HepG2 (cell line): ENCODE measurements at regions not wholly inside any gene's neighbourhood (a gene's known extent, or its start where the extent isn't known, plus 50 kb on each side); places are given as distances from the start of the nearest gene placed in this dataset.
A peak's percentile ranks its signal among the peaks of the same experiment; 100 is the strongest.

Experiments used
- ARNT ChIP-seq: fragments of 450-650 bp; IDR thresholded peaks from 2 replicates; pipeline ENCODE4 v1.6.1; 2017
- GZF1 ChIP-seq: sonication (generic); formaldehyde crosslinking; IDR thresholded peaks from 2 replicates; pipeline ENCODE4 v1.5.1; 2020; ENCODE audit warnings: mild to moderate bottlenecking, missing genetic modification reagents
- HMG20B ChIP-seq: conservative IDR thresholded peaks from 2 replicates; pipeline ENCODE4 v1.6.1; 2016; ENCODE audit warnings: missing genetic modification reagents, missing compliant biosample characterization
- MLLT10 ChIP-seq: sonication (generic); formaldehyde crosslinking; IDR thresholded peaks from 2 replicates; pipeline ENCODE4 v1.4.0; 2020; ENCODE audit warnings: missing genetic modification reagents
- NPAS2 ChIP-seq: sonication (generic); formaldehyde crosslinking; IDR thresholded peaks from 2 replicates; pipeline ENCODE4 v1.8.0; 2022; ENCODE audit warnings: mild to moderate bottlenecking, missing genetic modification reagents, borderline replicate concordance
- NRL ChIP-seq: sonication (generic); formaldehyde crosslinking; IDR thresholded peaks from 2 replicates; pipeline ENCODE4 v1.5.0; 2020; ENCODE audit warnings: missing genetic modification reagents, mild to moderate bottlenecking, moderate library complexity, borderline replicate concordance
- PCBP1 ChIP-seq: fragments of 200-400 bp; formaldehyde crosslinking; IDR thresholded peaks from 2 replicates; pipeline ENCODE4 v1.6.1; 2017; ENCODE audit warnings: mild to moderate bottlenecking, low read depth, low read length, borderline replicate concordance
- SMC3 ChIP-seq: IDR thresholded peaks from 2 replicates; pipeline ENCODE4 v1.6.1; 2011; ENCODE audit warnings: low read length, improper control_type of control experiment
- SOX5 ChIP-seq: IDR thresholded peaks from 2 replicates; pipeline ENCODE4 v1.6.1; 2016; ENCODE audit warnings: borderline replicate concordance
- TAF15 ChIP-seq: fragments of 200-400 bp; formaldehyde crosslinking; IDR thresholded peaks from one replicate; pipeline ENCODE4 v1.6.1; 2018; ENCODE audit warnings: mild to moderate bottlenecking, low read depth, low read length; ENCODE audit not compliant: poor library complexity, severe bottlenecking
- TCF7 ChIP-seq: sonication (generic); IDR thresholded peaks from 2 replicates; pipeline ENCODE4 v1.6.1; 2016; ENCODE audit warnings: antibody characterized with exemption, low read depth
- THYN1 ChIP-seq: sonication (generic); formaldehyde crosslinking; IDR thresholded peaks from 2 replicates; pipeline ENCODE4 v1.8.1; 2023; ENCODE audit warnings: low read depth, mild to moderate bottlenecking, moderate library complexity, missing genetic modification reagents, borderline replicate concordance
- ZKSCAN1 ChIP-seq: fragments of 150-350 bp; IDR thresholded peaks from 2 replicates; pipeline ENCODE4 v1.6.1; 2014; ENCODE audit warnings: low read length
- ZNF629 ChIP-seq: sonication (generic); formaldehyde crosslinking; conservative IDR thresholded peaks from 2 replicates; pipeline ENCODE4 v1.5.0; 2020; ENCODE audit warnings: missing genetic modification reagents
- ZNF713 ChIP-seq: sonication (generic); formaldehyde crosslinking; IDR thresholded peaks from 2 replicates; pipeline ENCODE4 v1.4.0; 2020; ENCODE audit warnings: mild to moderate bottlenecking, missing genetic modification reagents
- TF ChIP-seq, protein P1 (sequence below): sonication (generic); formaldehyde crosslinking; IDR thresholded peaks from 2 replicates; pipeline ENCODE4 v1.4.0; 2020; ENCODE audit warnings: missing genetic modification reagents, borderline replicate concordance
- TF ChIP-seq, protein P2 (sequence below): sonication (generic); formaldehyde crosslinking; IDR thresholded peaks from 2 replicates; pipeline ENCODE4 v1.4.0; 2020; ENCODE audit warnings: missing genetic modification reagents
- TF ChIP-seq, protein P3 (sequence below): IDR thresholded peaks from 2 replicates; pipeline ENCODE4 v1.6.1; 2016; ENCODE audit warnings: low read depth, control low read depth
- TF ChIP-seq, protein P4 (sequence below): sonication (generic); formaldehyde crosslinking; IDR thresholded peaks from 2 replicates; pipeline ENCODE4 v1.8.0; 2022; ENCODE audit warnings: mild to moderate bottlenecking, missing genetic modification reagents, moderate library complexity
- TF ChIP-seq, protein P5 (sequence below): sonication (generic); formaldehyde crosslinking; conservative IDR thresholded peaks from 2 replicates; pipeline ENCODE4 v1.5.0; 2020; ENCODE audit warnings: missing genetic modification reagents
- TF ChIP-seq, protein P6 (sequence below): sonication (generic); formaldehyde crosslinking; IDR thresholded peaks from 2 replicates; pipeline ENCODE4 v1.5.0; 2020; ENCODE audit warnings: missing genetic modification reagents, mild to moderate bottlenecking, borderline replicate concordance

DNA sequence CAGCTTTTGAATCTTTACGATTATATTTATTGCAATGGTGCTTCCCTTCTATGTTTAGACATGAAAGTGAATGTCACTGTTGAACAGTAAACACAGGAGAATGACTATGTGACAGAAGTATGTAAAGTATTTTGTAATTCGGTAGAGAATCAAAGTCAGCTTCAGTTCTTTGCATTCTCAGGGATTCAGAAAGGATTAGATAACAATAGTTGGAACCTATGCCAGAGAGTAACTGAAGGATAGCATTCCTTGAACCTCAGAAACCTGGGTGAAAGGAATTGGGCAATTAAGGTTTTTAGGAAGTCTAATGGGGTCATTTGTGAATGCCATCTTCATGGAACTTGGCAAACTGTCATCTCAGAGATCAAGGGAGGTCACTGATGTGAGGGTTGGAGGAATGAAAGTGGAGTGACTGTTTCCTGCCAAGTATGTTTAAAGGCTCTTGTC, 305.3 kb upstream of the DDHD1 start (continued):
- TF ChIP-seq, protein P1, sequence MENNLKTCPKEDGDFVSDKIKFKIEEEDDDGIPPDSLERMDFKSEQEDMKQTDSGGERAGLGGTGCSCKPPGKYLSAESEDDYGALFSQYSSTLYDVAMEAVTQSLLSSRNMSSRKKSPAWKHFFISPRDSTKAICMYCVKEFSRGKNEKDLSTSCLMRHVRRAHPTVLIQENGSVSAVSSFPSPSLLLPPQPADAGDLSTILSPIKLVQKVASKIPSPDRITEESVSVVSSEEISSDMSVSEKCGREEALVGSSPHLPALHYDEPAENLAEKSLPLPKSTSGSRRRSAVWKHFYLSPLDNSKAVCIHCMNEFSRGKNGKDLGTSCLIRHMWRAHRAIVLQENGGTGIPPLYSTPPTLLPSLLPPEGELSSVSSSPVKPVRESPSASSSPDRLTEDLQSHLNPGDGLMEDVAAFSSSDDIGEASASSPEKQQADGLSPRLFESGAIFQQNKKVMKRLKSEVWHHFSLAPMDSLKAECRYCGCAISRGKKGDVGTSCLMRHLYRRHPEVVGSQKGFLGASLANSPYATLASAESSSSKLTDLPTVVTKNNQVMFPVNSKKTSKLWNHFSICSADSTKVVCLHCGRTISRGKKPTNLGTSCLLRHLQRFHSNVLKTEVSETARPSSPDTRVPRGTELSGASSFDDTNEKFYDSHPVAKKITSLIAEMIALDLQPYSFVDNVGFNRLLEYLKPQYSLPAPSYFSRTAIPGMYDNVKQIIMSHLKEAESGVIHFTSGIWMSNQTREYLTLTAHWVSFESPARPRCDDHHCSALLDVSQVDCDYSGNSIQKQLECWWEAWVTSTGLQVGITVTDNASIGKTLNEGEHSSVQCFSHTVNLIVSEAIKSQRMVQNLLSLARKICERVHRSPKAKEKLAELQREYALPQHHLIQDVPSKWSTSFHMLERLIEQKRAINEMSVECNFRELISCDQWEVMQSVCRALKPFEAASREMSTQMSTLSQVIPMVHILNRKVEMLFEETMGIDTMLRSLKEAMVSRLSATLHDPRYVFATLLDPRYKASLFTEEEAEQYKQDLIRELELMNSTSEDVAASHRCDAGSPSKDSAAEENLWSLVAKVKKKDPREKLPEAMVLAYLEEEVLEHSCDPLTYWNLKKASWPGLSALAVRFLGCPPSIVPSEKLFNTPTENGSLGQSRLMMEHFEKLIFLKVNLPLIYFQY (CRISPR knock-in tag), result no peak
- TF ChIP-seq NPAS2 (CRISPR knock-in tag), result no peak
- TF ChIP-seq THYN1 (CRISPR knock-in tag), result no peak
- TF ChIP-seq, protein P2, sequence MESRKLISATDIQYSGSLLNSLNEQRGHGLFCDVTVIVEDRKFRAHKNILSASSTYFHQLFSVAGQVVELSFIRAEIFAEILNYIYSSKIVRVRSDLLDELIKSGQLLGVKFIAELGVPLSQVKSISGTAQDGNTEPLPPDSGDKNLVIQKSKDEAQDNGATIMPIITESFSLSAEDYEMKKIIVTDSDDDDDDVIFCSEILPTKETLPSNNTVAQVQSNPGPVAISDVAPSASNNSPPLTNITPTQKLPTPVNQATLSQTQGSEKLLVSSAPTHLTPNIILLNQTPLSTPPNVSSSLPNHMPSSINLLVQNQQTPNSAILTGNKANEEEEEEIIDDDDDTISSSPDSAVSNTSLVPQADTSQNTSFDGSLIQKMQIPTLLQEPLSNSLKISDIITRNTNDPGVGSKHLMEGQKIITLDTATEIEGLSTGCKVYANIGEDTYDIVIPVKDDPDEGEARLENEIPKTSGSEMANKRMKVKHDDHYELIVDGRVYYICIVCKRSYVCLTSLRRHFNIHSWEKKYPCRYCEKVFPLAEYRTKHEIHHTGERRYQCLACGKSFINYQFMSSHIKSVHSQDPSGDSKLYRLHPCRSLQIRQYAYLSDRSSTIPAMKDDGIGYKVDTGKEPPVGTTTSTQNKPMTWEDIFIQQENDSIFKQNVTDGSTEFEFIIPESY, result no peak
- TF ChIP-seq GZF1 (CRISPR knock-in tag), result no peak
- TF ChIP-seq, protein P3, sequence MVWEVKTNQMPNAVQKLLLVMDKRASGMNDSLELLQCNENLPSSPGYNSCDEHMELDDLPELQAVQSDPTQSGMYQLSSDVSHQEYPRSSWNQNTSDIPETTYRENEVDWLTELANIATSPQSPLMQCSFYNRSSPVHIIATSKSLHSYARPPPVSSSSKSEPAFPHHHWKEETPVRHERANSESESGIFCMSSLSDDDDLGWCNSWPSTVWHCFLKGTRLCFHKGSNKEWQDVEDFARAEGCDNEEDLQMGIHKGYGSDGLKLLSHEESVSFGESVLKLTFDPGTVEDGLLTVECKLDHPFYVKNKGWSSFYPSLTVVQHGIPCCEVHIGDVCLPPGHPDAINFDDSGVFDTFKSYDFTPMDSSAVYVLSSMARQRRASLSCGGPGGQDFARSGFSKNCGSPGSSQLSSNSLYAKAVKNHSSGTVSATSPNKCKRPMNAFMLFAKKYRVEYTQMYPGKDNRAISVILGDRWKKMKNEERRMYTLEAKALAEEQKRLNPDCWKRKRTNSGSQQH (CRISPR knock-in tag), result no peak
- peak; percentile 98 for TF ChIP-seq SOX5 (CRISPR knock-in tag)
- no peak for TF ChIP-seq ZNF629
- no peak for TF ChIP-seq PCBP1
- TF ChIP-seq TAF15, result no peak
- TF ChIP-seq, protein P4, sequence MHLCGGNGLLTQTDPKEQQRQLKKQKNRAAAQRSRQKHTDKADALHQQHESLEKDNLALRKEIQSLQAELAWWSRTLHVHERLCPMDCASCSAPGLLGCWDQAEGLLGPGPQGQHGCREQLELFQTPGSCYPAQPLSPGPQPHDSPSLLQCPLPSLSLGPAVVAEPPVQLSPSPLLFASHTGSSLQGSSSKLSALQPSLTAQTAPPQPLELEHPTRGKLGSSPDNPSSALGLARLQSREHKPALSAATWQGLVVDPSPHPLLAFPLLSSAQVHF (CRISPR knock-in tag), result no peak
- no peak for TF ChIP-seq MLLT10 (CRISPR knock-in tag)
- TF ChIP-seq, protein P5, sequence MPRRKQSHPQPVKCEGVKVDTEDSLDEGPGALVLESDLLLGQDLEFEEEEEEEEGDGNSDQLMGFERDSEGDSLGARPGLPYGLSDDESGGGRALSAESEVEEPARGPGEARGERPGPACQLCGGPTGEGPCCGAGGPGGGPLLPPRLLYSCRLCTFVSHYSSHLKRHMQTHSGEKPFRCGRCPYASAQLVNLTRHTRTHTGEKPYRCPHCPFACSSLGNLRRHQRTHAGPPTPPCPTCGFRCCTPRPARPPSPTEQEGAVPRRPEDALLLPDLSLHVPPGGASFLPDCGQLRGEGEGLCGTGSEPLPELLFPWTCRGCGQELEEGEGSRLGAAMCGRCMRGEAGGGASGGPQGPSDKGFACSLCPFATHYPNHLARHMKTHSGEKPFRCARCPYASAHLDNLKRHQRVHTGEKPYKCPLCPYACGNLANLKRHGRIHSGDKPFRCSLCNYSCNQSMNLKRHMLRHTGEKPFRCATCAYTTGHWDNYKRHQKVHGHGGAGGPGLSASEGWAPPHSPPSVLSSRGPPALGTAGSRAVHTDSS (CRISPR knock-in tag), result no peak
- no peak for TF ChIP-seq NRL (CRISPR knock-in tag)
- TF ChIP-seq ARNT, result no peak
- TF ChIP-seq, protein P6, sequence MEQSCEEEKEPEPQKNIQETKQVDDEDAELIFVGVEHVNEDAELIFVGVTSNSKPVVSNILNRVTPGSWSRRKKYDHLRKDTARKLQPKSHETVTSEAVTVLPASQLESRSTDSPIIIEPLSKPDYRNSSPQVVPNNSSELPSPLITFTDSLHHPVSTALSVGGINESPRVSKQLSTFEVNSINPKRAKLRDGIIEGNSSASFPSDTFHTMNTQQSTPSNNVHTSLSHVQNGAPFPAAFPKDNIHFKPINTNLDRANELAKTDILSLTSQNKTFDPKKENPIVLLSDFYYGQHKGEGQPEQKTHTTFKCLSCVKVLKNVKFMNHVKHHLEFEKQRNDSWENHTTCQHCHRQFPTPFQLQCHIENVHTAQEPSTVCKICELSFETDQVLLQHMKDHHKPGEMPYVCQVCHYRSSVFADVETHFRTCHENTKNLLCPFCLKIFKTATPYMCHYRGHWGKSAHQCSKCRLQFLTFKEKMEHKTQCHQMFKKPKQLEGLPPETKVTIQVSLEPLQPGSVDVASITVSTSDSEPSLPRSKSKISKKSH (CRISPR knock-in tag), result no peak
- TF ChIP-seq ZKSCAN1, result no peak
- TF ChIP-seq HMG20B (CRISPR knock-in tag), result peak; percentile 64
- TF ChIP-seq TCF7, result peak; percentile 94
- TF ChIP-seq ZNF713 (CRISPR knock-in tag), result no peak
- no peak for TF ChIP-seq SMC3
